OCI-LY3 (cell line): ENCODE measurements at regions not wholly inside any gene's neighbourhood (a gene's known extent, or its start where the extent isn't known, plus 50 kb on each side); places are given as distances from the start of the nearest gene placed in this dataset.

Experiments used
- CTCF ChIP-seq: fragments of 200-600, 300-600 bp; sonication (generic); IDR thresholded peaks from 2 replicates; pipeline ENCODE4 v1.5.1; 2014; ENCODE audit warnings: antibody characterized with exemption, low read length, low read depth
- EZH2phosphoT487 ChIP-seq: fragments of 200-600 bp; shearing (Covaris generic); IDR thresholded peaks from 2 replicates; pipeline ENCODE4 v1.6.1; 2018; ENCODE audit warnings: antibody characterized with exemption, mixed run types, low read depth

DNA sequence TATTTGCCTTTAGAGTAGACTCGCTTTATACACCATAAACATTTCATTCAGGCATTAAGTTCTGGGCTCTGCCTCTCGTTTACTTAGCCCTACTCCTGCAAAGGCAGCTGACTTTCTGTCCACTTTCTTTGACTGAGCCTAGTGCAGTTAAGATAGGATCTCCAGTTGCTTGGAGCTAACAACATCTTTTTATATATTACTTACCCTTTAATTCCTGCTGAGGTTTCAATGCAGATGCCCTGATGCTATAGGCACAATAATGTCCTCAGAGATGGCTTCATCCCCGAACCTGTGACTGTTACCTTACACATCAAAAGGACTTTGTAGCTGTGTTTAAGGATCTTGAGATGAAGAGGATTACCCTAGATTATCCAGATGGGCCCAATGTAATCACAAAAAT, 505.8 kb upstream of the TNP1 start:
- TF ChIP-seq CTCF (no peak), EZH2phosphoT487 (no peak)
